ENCODE measurements at regions not wholly inside any gene's neighbourhood (a gene's known extent, or its start where the extent isn't known, plus 50 kb on each side); places are given as distances from the start of the nearest gene placed in this dataset.

- Histone ChIP-seq H3K27me3 (ENCODE audit: insufficient read depth, poor library complexity, severe bottlenecking) (peaks cover 4% of the 10 kb centered on the region), H3K4me3 (replicated peaks; ENCODE audit: insufficient read depth, low read length) (no peak overlapping the region), H3K27ac (replicated peaks) (no peak overlapping the region)
- DNase-seq (ENCODE audit: low read depth in 1 of 2, low spot score in 1 of 2): no peak
- no peak for TF ChIP-seq REST (IDR thresholded peaks at IDR 0.05; ENCODE audit: insufficient replicate concordance, low read depth)
Measured at GRCh38 chr17:27985736-27986399, 56.6 kb upstream of the NLK start.

GRCh38 chr17:27986805-27987684 lies 55.4 kb upstream of the NLK start:
- no peak for DNase-seq (ENCODE audit: low read depth in 1 of 2, low spot score in 1 of 2)
- H3K4me3 ChIP-seq (replicated peaks; ENCODE audit: insufficient read depth, low read length): no peak overlapping the region
- H3K27me3 ChIP-seq (ENCODE audit: insufficient read depth, poor library complexity, severe bottlenecking): peaks cover 6% of the 10 kb centered on the region
- no peak for TF ChIP-seq POLR2AphosphoS5 (IDR thresholded peaks at IDR 0.05; ENCODE audit: low read depth)
- no peak for TF ChIP-seq CTCF (IDR thresholded peaks at IDR 0.05; ENCODE audit: insufficient read depth, low read length)
- no peak for TF ChIP-seq REST (IDR thresholded peaks at IDR 0.05; ENCODE audit: insufficient replicate concordance, low read depth)
- TF ChIP-seq SPI1 (IDR thresholded peaks at IDR 0.05; ENCODE audit: borderline replicate concordance, low read depth): no peak
- no peak for TF ChIP-seq GABPA (IDR thresholded peaks at IDR 0.05; ENCODE audit: low read depth)
- H3K27ac ChIP-seq (replicated peaks): no peak overlapping the region

GRCh38 chr17:27989046-27989445 lies 53.4 kb upstream of the NLK start:
- TF ChIP-seq CTCF (IDR thresholded peaks at IDR 0.05; ENCODE audit: insufficient read depth, low read length) (no peak), SPI1 (IDR thresholded peaks at IDR 0.05; ENCODE audit: borderline replicate concordance, low read depth) (no peak), REST (IDR thresholded peaks at IDR 0.05; ENCODE audit: insufficient replicate concordance, low read depth) (no peak), POLR2AphosphoS5 (IDR thresholded peaks at IDR 0.05; ENCODE audit: low read depth) (no peak), GABPA (IDR thresholded peaks at IDR 0.05; ENCODE audit: low read depth) (no peak)
- DNase-seq (ENCODE audit: low read depth in 1 of 2, low spot score in 1 of 2): no peak
- Histone ChIP-seq H3K4me3 (replicated peaks; ENCODE audit: insufficient read depth, low read length) (no peak overlapping the region), H3K27ac (replicated peaks) (no peak overlapping the region), H3K27me3 (ENCODE audit: insufficient read depth, poor library complexity, severe bottlenecking) (peaks cover 7% of the 10 kb centered on the region)

All from HL-60 (cell line).